ENCODE measurements at regions not wholly inside any gene's neighbourhood (a gene's known extent, or its start where the extent isn't known, plus 50 kb on each side); places are given as distances from the start of the nearest gene placed in this dataset.

DNA sequence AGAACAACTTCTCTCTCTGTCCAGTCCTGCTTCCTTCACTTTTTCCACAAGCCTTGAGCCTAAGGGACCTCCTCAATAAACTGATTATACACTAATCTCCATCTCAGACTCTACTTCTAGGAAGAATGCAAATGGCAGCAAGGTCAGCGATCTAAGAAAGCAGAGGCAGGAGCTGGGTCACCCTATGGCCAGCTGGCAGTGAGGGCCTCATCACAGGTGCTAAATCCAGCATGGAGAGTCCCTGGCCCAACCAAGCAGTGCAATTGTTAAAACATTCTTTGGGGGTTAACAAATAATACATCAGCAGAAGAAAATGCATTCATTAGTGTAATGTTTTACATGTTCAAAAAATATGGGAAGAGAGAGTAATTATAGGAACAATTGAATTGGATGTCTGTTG is 416.0 kb downstream of the SIPA1L2 start:
- TF ChIP-seq CTCF (IDR thresholded peaks at IDR 0.05; ENCODE audit: insufficient read depth, low read length), result no peak
- TF ChIP-seq SPI1 (IDR thresholded peaks at IDR 0.05; ENCODE audit: borderline replicate concordance, low read depth), result no peak
- TF ChIP-seq REST (IDR thresholded peaks at IDR 0.05; ENCODE audit: insufficient replicate concordance, low read depth), result no peak
